ENCODE measurements at regions not wholly inside any gene's neighbourhood (a gene's known extent, or its start where the extent isn't known, plus 50 kb on each side); places are given as distances from the start of the nearest gene placed in this dataset.

DNA sequence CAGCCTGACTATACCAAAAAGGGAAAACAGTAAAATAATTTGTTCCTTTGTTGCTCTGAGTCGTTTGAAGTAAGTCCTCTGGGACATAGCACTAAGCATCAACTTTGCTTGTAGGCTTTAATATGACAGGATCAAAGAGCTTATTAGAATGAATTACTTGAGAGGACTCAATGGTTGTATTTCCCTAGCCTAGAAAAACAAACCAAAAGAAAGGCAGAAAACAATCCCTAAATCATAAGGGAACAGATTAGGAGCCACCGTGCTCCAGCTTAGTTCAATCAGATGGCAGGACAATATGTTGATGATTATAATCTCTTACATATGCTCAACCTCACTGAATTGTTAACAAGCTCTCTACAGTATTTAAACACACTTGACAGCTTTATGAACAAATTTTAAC lies 988.4 kb downstream of the FLRT2 start:
- H3K4me2 ChIP-seq = no peak overlapping the region
- peaks cover 5% of the 10 kb centered on the region for H3K4me1 ChIP-seq (ENCODE audit: insufficient read depth)
- no peak overlapping the region for H3K27ac ChIP-seq
- no peaks in the 10 kb centered on the region for H3K36me3 ChIP-seq (replicated peaks; ENCODE audit: insufficient read depth, low read depth)
- H3K9me3 ChIP-seq (ENCODE audit: low read depth) = no peaks in the 10 kb centered on the region
- H2AFZ ChIP-seq = no peak overlapping the region
- 45% methylated on average over 2 of the region's 2 CpGs for WGBS (ENCODE audit: low lambda C conversion rate, missing lambda C conversion rate)
- no peak overlapping the region for H3K4me3 ChIP-seq
- H3K79me2 ChIP-seq = no peaks in the 10 kb centered on the region
- TF ChIP-seq EZH2 (IDR thresholded peaks at IDR 0.05; ENCODE audit: borderline replicate concordance) (no peak), EZH2phosphoT487 (IDR thresholded peaks at IDR 0.05; ENCODE audit: low read depth, severe bottlenecking, unreplicated experiment) (no peak)
- TF ChIP-seq, protein P1, sequence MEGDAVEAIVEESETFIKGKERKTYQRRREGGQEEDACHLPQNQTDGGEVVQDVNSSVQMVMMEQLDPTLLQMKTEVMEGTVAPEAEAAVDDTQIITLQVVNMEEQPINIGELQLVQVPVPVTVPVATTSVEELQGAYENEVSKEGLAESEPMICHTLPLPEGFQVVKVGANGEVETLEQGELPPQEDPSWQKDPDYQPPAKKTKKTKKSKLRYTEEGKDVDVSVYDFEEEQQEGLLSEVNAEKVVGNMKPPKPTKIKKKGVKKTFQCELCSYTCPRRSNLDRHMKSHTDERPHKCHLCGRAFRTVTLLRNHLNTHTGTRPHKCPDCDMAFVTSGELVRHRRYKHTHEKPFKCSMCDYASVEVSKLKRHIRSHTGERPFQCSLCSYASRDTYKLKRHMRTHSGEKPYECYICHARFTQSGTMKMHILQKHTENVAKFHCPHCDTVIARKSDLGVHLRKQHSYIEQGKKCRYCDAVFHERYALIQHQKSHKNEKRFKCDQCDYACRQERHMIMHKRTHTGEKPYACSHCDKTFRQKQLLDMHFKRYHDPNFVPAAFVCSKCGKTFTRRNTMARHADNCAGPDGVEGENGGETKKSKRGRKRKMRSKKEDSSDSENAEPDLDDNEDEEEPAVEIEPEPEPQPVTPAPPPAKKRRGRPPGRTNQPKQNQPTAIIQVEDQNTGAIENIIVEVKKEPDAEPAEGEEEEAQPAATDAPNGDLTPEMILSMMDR (IDR thresholded peaks at IDR 0.05; ENCODE audit: poor library complexity) = no peak
- H3K9me2 ChIP-seq (replicated peaks; ENCODE audit: insufficient read depth) = no peaks in the 10 kb centered on the region
- no peaks in the 10 kb centered on the region for H3K27me3 ChIP-seq
- DNase-seq (ENCODE audit: low spot score) = no peak
- H4K20me1 ChIP-seq (ENCODE audit: insufficient read depth, poor library complexity, severe bottlenecking) = no peaks in the 10 kb centered on the region

DNA sequence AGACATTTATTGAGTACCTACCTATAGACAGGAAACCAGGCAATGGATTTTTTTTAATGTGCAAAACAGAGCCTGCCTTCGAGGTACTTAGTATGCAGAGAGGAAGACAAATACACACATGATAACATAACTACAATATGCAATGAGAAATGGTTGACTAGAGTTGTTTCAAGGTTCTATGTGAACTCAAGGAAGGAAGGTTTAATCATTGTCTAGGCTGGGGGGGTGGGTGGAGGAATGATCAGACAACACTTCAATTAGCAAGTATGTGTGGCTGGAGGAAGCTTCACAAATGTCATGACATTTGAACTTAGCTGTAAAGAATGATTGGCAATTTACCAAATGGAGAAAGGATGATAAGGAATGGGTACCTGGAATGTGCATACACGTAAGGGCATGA lies 985.3 kb downstream of the FLRT2 start:
- no peak overlapping the region for H3K27ac ChIP-seq
- H3K4me2 ChIP-seq = no peak overlapping the region
- H4K20me1 ChIP-seq (ENCODE audit: insufficient read depth, poor library complexity, severe bottlenecking) = no peaks in the 10 kb centered on the region
- TF ChIP-seq, protein P1 (IDR thresholded peaks at IDR 0.05; ENCODE audit: poor library complexity) = no peak
- TF ChIP-seq EZH2 (IDR thresholded peaks at IDR 0.05; ENCODE audit: borderline replicate concordance) = no peak
- TF ChIP-seq EZH2phosphoT487 (IDR thresholded peaks at IDR 0.05; ENCODE audit: low read depth, severe bottlenecking, unreplicated experiment) = no peak
- H3K4me1 ChIP-seq (ENCODE audit: insufficient read depth) = no peaks in the 10 kb centered on the region
- no peaks in the 10 kb centered on the region for H3K9me2 ChIP-seq (replicated peaks; ENCODE audit: insufficient read depth)
- H2AFZ ChIP-seq = no peak overlapping the region
- no peaks in the 10 kb centered on the region for H3K27me3 ChIP-seq
- no peaks in the 10 kb centered on the region for H3K79me2 ChIP-seq
- whole genome bisulfite sequencing (ENCODE audit: low lambda C conversion rate, missing lambda C conversion rate) = 68% methylated on average over 2 of the region's 2 CpGs
- no peak for DNase-seq (ENCODE audit: low spot score)
- no peak overlapping the region for H3K4me3 ChIP-seq
- no peaks in the 10 kb centered on the region for H3K36me3 ChIP-seq (replicated peaks; ENCODE audit: insufficient read depth, low read depth)
- H3K9me3 ChIP-seq (ENCODE audit: low read depth) = no peaks in the 10 kb centered on the region

DNA sequence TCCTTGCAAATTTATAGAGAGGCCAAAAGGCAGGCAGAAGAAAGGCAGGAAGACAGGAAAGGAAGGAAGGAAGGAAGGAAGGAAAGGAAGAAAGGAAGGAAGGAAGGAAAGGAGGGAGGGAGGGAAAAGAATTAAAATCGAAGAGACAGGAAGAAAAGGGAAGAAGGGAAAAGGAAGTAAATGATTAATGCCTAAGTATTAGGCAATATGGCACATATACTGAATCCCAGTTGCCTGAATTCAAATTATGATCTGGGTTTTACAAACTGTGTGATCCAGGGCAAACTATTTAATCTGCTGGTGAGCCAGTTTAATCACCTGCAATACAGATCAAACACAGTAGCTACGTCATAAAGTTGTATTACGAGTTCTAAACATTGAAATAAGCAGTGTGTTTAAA lies 983.6 kb downstream of the FLRT2 start:
- no peak overlapping the region for H3K4me2 ChIP-seq
- no peaks in the 10 kb centered on the region for H3K36me3 ChIP-seq (replicated peaks; ENCODE audit: insufficient read depth, low read depth)
- no peak overlapping the region for H2AFZ ChIP-seq
- no peaks in the 10 kb centered on the region for H3K9me3 ChIP-seq (ENCODE audit: low read depth)
- H3K27ac ChIP-seq = no peak overlapping the region
- no peaks in the 10 kb centered on the region for H3K79me2 ChIP-seq
- no peaks in the 10 kb centered on the region for H4K20me1 ChIP-seq (ENCODE audit: insufficient read depth, poor library complexity, severe bottlenecking)
- no peaks in the 10 kb centered on the region for H3K9me2 ChIP-seq (replicated peaks; ENCODE audit: insufficient read depth)
- WGBS (ENCODE audit: low lambda C conversion rate, missing lambda C conversion rate) = 78% methylated on average over 3 of the region's 3 CpGs
- no peaks in the 10 kb centered on the region for H3K4me1 ChIP-seq (ENCODE audit: insufficient read depth)
- no peak for DNase-seq (ENCODE audit: low spot score)
- H3K27me3 ChIP-seq = no peaks in the 10 kb centered on the region
- H3K4me3 ChIP-seq = no peak overlapping the region
- no peak for TF ChIP-seq EZH2phosphoT487 (IDR thresholded peaks at IDR 0.05; ENCODE audit: low read depth, severe bottlenecking, unreplicated experiment)
- TF ChIP-seq, protein P1 (IDR thresholded peaks at IDR 0.05; ENCODE audit: poor library complexity) = no peak
- no peak for TF ChIP-seq EZH2 (IDR thresholded peaks at IDR 0.05; ENCODE audit: borderline replicate concordance)

DNA sequence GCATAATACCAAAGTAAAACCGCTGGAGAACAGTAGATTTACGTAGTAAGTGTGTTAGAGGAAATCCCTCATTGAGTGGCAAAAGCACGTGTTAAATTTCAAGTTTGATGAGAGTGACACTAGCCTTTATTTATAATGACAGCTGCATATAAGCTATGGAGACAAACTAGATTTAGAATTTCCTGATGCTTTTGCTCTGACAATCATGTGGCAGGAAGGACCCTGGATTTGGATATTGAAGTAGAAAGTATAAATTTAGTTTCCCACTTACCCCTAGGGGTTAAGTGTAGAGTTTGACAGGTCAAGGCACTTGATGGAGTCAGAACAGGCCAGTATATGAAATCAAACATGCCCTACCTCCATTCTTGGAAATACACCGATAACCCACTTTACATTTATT lies 983.1 kb downstream of the FLRT2 start:
- Histone ChIP-seq H4K20me1 (ENCODE audit: insufficient read depth, poor library complexity, severe bottlenecking) (no peaks in the 10 kb centered on the region), H3K27ac (no peak overlapping the region), H3K4me1 (ENCODE audit: insufficient read depth) (no peaks in the 10 kb centered on the region), H3K9me3 (ENCODE audit: low read depth) (no peaks in the 10 kb centered on the region), H3K4me2 (no peak overlapping the region), H3K79me2 (no peaks in the 10 kb centered on the region), H3K27me3 (no peaks in the 10 kb centered on the region), H3K9me2 (replicated peaks; ENCODE audit: insufficient read depth) (no peaks in the 10 kb centered on the region), H3K4me3 (no peak overlapping the region), H2AFZ (no peak overlapping the region), H3K36me3 (replicated peaks; ENCODE audit: insufficient read depth, low read depth) (no peaks in the 10 kb centered on the region)
- no peak for DNase-seq (ENCODE audit: low spot score)
- TF ChIP-seq EZH2phosphoT487 (IDR thresholded peaks at IDR 0.05; ENCODE audit: low read depth, severe bottlenecking, unreplicated experiment) = no peak
- TF ChIP-seq, protein P1 (IDR thresholded peaks at IDR 0.05; ENCODE audit: poor library complexity) = no peak
- TF ChIP-seq EZH2 (IDR thresholded peaks at IDR 0.05; ENCODE audit: borderline replicate concordance) = no peak
- 90% methylated on average over 4 of the region's 4 CpGs for WGBS (ENCODE audit: low lambda C conversion rate, missing lambda C conversion rate)

All from hepatocyte (in vitro differentiated cells).